ENCODE measurements at regions not wholly inside any gene's neighbourhood (a gene's known extent, or its start where the extent isn't known, plus 50 kb on each side); places are given as distances from the start of the nearest gene placed in this dataset.

GRCh38 chr14:101137234-101137633, 233.7 kb upstream of the RTL1 start:
- TF ChIP-seq CTCF (IDR thresholded peaks at IDR 0.05) (no peak), POLR2A (IDR thresholded peaks at IDR 0.05) (no peak)
